Spleen (tissue), 7 donors: ENCODE measurements at regions not wholly inside any gene's neighbourhood (a gene's known extent, or its start where the extent isn't known, plus 50 kb on each side); places are given as distances from the start of the nearest gene placed in this dataset.

Experiments used
- POLR2A ChIP-seq, 3 donors: fragments of 450-650 bp; IDR thresholded peaks; one replicate each; pipeline ENCODE4 v1.5.1; 2017; ENCODE audit warnings: antibody characterized with exemption in 3 of 3, mild to moderate bottlenecking in 1 of 3
- POLR2AphosphoS5 ChIP-seq, 3 donors: sonication (generic); formaldehyde crosslinking; IDR thresholded peaks; one replicate each; pipeline ENCODE4 v1.5.1; 2017; ENCODE audit warnings: antibody characterized with exemption in 3 of 3
- TF ChIP-seq, protein P1 (sequence below), 11 experiments: fragments of 200-600 bp in 7 of 11; fragments of 450-650 bp in 4 of 11; sonication (generic) in 4 of 11; IDR thresholded peaks in 8 of 11; conservative IDR thresholded peaks in 3 of 11; 1 replicate in 7 of 11; 2 replicates in 4 of 11; pipeline versions ENCODE4 v1.4.0 to v1.8.0; 2016 to 2021; ENCODE audit warnings: antibody characterized with exemption in 11 of 11, inconsistent platforms in 4 of 11, mild to moderate bottlenecking in 1 of 11
- donor health status: DM: no; HTN: no; CAD: no; lungs with moderate emphysema.
- donor health status: DM: no; HTN: no; CAD: no.
- donor health status: DM: no; HTN: no; CAD: no.

DNA sequence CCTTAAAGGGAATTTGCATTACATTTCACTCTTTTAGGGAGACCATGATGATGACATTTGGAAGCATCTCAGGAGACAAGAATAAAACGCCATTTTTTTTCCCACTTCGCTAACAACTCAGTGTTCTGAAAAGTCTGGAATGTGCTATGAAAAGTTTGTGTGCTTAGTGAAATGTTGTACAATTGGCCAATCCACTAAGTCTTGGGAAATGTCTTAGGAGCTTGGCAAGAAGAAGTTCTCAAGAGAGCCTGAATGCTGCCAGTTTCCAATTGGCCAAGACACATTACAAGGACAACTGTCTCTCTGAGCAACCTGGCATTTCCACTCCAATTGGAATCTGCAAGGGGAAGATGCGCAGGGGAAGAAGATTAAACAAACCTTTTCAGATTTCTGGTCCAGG is 401.8 kb downstream of the RWDD3 start:
- TF ChIP-seq, protein P1, sequence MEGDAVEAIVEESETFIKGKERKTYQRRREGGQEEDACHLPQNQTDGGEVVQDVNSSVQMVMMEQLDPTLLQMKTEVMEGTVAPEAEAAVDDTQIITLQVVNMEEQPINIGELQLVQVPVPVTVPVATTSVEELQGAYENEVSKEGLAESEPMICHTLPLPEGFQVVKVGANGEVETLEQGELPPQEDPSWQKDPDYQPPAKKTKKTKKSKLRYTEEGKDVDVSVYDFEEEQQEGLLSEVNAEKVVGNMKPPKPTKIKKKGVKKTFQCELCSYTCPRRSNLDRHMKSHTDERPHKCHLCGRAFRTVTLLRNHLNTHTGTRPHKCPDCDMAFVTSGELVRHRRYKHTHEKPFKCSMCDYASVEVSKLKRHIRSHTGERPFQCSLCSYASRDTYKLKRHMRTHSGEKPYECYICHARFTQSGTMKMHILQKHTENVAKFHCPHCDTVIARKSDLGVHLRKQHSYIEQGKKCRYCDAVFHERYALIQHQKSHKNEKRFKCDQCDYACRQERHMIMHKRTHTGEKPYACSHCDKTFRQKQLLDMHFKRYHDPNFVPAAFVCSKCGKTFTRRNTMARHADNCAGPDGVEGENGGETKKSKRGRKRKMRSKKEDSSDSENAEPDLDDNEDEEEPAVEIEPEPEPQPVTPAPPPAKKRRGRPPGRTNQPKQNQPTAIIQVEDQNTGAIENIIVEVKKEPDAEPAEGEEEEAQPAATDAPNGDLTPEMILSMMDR (IDR thresholded peaks at IDR 0.05 in 8 of 11, conservative IDR thresholded peaks at IDR 0.05 in 3 of 11): no peak
- TF ChIP-seq POLR2A (IDR thresholded peaks at IDR 0.05): no peak
- no peak for TF ChIP-seq POLR2AphosphoS5 (IDR thresholded peaks at IDR 0.05)
